ENCODE measurements at regions not wholly inside any gene's neighbourhood (a gene's known extent, or its start where the extent isn't known, plus 50 kb on each side); places are given as distances from the start of the nearest gene placed in this dataset.

DNA sequence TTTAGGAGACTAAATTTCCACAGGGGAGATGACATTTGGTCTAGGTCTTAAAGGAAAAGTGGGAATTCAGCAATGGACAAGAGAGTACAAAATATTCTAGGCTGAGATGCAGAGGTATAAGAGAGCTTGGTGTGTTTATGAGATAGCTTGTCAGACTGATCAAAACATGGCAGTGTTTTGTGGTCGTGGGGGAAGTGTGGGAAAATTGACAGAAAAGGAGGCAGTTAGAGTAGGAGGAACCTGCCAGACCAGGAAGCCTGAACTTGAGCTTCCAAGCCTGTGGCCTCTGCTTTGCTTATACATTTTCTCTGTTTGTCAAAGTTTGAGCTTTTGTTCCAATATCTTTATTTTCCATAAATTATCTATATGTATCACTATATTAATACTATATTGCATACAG lies 69.5 kb upstream of the MAP3K7 start:
- TF ChIP-seq, protein P1, sequence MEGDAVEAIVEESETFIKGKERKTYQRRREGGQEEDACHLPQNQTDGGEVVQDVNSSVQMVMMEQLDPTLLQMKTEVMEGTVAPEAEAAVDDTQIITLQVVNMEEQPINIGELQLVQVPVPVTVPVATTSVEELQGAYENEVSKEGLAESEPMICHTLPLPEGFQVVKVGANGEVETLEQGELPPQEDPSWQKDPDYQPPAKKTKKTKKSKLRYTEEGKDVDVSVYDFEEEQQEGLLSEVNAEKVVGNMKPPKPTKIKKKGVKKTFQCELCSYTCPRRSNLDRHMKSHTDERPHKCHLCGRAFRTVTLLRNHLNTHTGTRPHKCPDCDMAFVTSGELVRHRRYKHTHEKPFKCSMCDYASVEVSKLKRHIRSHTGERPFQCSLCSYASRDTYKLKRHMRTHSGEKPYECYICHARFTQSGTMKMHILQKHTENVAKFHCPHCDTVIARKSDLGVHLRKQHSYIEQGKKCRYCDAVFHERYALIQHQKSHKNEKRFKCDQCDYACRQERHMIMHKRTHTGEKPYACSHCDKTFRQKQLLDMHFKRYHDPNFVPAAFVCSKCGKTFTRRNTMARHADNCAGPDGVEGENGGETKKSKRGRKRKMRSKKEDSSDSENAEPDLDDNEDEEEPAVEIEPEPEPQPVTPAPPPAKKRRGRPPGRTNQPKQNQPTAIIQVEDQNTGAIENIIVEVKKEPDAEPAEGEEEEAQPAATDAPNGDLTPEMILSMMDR (IDR thresholded peaks at IDR 0.05): no peak
- TF ChIP-seq POLR2A (IDR thresholded peaks at IDR 0.05): no peak
